ENCODE measurements at regions not wholly inside any gene's neighbourhood (a gene's known extent, or its start where the extent isn't known, plus 50 kb on each side); places are given as distances from the start of the nearest gene placed in this dataset.

- no peak for DNase-seq (ENCODE audit: low read depth)
- no peak overlapping the region for H3K4me3 ChIP-seq (ENCODE audit: low read depth, low read length)
- TF ChIP-seq, protein P1, sequence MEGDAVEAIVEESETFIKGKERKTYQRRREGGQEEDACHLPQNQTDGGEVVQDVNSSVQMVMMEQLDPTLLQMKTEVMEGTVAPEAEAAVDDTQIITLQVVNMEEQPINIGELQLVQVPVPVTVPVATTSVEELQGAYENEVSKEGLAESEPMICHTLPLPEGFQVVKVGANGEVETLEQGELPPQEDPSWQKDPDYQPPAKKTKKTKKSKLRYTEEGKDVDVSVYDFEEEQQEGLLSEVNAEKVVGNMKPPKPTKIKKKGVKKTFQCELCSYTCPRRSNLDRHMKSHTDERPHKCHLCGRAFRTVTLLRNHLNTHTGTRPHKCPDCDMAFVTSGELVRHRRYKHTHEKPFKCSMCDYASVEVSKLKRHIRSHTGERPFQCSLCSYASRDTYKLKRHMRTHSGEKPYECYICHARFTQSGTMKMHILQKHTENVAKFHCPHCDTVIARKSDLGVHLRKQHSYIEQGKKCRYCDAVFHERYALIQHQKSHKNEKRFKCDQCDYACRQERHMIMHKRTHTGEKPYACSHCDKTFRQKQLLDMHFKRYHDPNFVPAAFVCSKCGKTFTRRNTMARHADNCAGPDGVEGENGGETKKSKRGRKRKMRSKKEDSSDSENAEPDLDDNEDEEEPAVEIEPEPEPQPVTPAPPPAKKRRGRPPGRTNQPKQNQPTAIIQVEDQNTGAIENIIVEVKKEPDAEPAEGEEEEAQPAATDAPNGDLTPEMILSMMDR (IDR thresholded peaks at IDR 0.05; ENCODE audit: insufficient read depth, low read length): no peak
These were observed 191.3 kb downstream of the TGFB2 start for GRCh38 chr1:218536296-218536986.

DNA sequence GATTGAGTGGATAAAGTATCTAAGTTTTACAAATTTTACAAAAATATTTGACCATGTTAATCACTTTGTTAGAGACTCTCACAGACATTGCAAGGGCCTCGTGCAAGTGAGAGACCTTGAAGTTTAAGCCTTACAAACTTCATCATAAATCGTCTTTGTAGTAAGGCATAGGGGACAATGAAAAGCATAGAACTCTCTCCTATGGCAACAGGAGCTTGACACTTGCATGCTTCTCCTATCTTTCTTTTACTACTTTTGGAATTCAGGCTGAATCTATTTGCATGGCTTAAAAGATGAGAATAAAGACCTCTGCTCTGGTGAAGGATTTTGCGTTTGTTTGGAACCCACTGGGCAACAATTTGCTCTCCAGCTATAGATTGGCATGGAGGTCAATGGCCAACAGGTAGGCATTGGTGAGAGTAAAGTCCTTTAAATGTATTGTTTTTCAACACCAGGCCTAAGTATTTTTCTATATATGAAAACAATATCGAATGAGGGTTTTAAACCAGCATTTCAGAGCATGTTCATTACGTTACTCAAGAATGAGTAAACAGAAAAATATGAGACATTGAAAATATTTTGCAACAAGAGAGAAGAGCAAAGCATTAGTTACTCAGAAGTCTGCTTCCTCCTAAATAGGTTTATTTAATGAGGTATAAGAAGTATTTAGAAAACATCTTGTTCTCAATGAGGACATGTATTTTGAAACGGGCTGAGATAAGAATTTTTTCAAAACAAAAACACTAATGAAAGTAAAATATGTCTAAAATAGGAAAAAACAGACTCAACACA is 192.2 kb downstream of the TGFB2 start:
- H3K4me3 ChIP-seq (ENCODE audit: low read depth, low read length): no peak overlapping the region
- TF ChIP-seq, protein P1 (IDR thresholded peaks at IDR 0.05; ENCODE audit: insufficient read depth, low read length): no peak

DNA sequence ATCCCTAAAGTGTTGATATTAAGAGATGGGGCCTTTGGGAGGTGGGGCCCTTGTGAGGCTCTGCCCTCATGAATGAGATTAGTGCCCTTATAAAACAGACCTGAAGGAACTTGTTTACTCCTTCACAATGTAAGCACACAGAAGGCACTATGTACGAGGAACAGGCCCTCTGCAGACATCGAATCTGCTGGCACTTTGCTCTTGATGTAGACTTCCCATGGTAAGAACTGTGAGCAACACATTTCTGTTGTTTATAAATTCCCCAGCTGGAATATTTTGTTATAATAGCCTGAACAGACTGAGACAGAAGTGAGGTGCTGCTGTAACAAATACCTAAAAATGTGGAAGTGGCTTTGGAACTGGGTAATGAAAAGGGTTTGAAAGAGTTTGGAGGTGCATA is 193.2 kb downstream of the TGFB2 start:
- no peak overlapping the region for H3K4me3 ChIP-seq (ENCODE audit: low read depth, low read length)
- TF ChIP-seq, protein P1 (IDR thresholded peaks at IDR 0.05; ENCODE audit: insufficient read depth, low read length): no peak
- DNase-seq (ENCODE audit: low read depth): no peak

More for the DNA sequence above, 192.2 kb downstream of the TGFB2 start:
- peak; percentile 63 for DNase-seq (ENCODE audit: low read depth)

- TF ChIP-seq, protein P1 (IDR thresholded peaks at IDR 0.05; ENCODE audit: insufficient read depth, low read length): peak; percentile 30
- no peak overlapping the region for H3K4me3 ChIP-seq (ENCODE audit: low read depth, low read length)
- DNase-seq (ENCODE audit: low read depth): peak; percentile 43
These were observed 201.2 kb downstream of the TGFB2 start for GRCh38 chr1:218546314-218546713.

DNA sequence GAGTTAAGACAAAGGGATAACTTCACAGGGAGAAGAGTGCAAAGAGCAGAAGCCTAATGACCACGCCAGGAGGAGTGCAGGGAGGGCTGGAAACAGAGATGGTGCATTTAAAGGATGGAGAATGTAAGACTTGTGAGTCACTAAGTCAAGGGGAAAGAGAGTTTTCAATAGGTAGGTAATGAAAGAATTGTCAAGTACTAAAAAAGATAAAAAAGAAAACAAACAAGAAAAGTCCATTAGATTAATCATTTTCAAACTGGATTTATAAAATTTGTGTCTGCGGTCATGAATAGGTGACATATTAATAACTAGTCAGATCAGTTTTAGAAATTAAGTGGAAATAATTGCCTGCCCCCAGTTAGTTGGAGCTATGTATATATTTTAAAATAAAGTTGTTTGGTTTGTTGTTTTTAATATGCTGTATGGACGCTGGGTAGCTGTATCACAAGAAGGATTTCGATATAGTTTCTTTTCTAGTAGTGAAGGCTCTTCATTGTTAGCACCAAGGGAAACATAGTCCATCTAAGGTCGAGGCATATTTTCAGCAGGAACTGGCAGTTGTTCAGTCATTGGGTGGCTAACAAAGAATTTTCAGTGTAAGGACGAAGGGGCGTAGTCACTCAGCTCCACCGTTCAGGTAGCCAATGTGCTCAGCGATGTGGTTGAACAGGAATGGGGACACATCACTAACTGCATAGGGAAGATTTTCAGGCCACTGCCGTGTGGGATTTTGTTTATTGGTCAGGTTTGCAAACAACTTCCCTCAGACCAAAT is 203.0 kb downstream of the TGFB2 start:
- no peak overlapping the region for H3K4me3 ChIP-seq (ENCODE audit: low read depth, low read length)
- DNase-seq (ENCODE audit: low read depth): no peak
- TF ChIP-seq, protein P1 (IDR thresholded peaks at IDR 0.05; ENCODE audit: insufficient read depth, low read length): no peak

GRCh38 chr1:218548764-218549163 is 203.6 kb downstream of the TGFB2 start:
- H3K4me3 ChIP-seq (ENCODE audit: low read depth, low read length): no peak overlapping the region
- no peak for DNase-seq (ENCODE audit: low read depth)
- TF ChIP-seq, protein P1 (IDR thresholded peaks at IDR 0.05; ENCODE audit: insufficient read depth, low read length): no peak

All from fibroblast of the aortic adventitia (primary cell).